Brain microvascular endothelial cell (primary cell): ENCODE measurements at regions not wholly inside any gene's neighbourhood (a gene's known extent, or its start where the extent isn't known, plus 50 kb on each side); places are given as distances from the start of the nearest gene placed in this dataset.

Experiments used
- DNase-seq: peaks from one replicate; pipeline ENCODE4 v3.0.0-alpha.2; 2020
- H3K27ac ChIP-seq: fragments of 250-450 bp; sonication (Bioruptor Pico); 2 replicates; pipeline ENCODE4 v1.5.1; 2020; ENCODE audit warnings: mild to moderate bottlenecking, moderate library complexity
- H3K27me3 ChIP-seq: fragments of 250-450 bp; sonication (Bioruptor Pico); replicated peaks from 2 replicates; pipeline ENCODE4 v1.5.1; 2020; ENCODE audit warnings: mild to moderate bottlenecking
- H3K36me3 ChIP-seq: fragments of 250-450 bp; sonication (Bioruptor Pico); replicated peaks from 2 replicates; pipeline ENCODE4 v1.5.1; 2020; ENCODE audit warnings: mild to moderate bottlenecking
- H3K4me3 ChIP-seq: 2 replicates; pipeline ENCODE4 v1.5.1; 2011; ENCODE audit warnings: low read depth, mild to moderate bottlenecking, control low read depth, low read length, moderate library complexity
- in situ Hi-C: cut with HindIII; loops from 2 replicates; pipeline ENCODE4 v1.10.0; 2017; ENCODE audit warnings: low sequenced_read_pairs, low pct_ligation_motif_present
- TF ChIP-seq, protein P1 (sequence below): IDR thresholded peaks from 2 replicates; pipeline ENCODE4 v1.5.1; 2011; ENCODE audit warnings: low read depth, mild to moderate bottlenecking, moderate library complexity, low read length, control low read depth, inconsistent platforms; ENCODE audit errors: missing control alignments

DNA sequence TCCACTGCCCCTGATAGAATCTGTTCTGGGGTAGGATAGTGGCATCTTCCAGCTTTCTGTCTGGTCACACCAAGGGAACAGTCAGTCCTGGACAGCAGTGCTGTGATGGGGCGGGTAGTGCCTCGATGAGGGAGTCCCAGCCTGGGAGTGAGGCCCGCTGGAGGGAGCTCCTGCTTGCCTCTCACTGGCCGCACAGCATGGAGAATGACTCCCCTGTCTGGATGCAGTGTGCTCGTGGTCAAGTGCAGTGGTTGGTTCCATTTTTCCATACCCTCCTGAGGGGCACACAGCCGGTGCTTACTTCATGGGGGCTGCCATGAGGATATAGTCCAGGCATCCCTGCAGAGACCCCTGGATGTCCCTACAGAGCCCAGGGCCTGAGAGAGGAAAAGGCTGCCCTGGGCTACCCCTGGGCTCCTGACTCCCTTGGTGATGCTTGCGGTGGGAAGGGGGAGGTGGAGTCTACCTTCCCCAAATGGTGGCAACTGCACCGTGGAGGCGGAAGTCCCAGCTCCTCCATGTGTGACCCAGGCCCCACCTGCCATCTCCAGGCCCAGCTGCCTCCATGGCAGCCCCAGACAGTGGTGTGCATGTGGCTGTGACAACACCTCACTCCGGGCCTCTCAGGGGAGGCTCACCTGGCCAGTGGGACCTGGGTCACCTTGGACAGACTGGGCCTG is 212.5 kb downstream of the GLI2 start:
- Histone ChIP-seq H3K27me3 (no peaks in the 10 kb centered on the region), H3K27ac (no peak overlapping the region), H3K4me3 (no peak overlapping the region), H3K36me3 (peaks cover 3% of the 10 kb centered on the region)
- in situ Hi-C loops, result no loop called here
- DNase-seq, result no peak
- TF ChIP-seq, protein P1, sequence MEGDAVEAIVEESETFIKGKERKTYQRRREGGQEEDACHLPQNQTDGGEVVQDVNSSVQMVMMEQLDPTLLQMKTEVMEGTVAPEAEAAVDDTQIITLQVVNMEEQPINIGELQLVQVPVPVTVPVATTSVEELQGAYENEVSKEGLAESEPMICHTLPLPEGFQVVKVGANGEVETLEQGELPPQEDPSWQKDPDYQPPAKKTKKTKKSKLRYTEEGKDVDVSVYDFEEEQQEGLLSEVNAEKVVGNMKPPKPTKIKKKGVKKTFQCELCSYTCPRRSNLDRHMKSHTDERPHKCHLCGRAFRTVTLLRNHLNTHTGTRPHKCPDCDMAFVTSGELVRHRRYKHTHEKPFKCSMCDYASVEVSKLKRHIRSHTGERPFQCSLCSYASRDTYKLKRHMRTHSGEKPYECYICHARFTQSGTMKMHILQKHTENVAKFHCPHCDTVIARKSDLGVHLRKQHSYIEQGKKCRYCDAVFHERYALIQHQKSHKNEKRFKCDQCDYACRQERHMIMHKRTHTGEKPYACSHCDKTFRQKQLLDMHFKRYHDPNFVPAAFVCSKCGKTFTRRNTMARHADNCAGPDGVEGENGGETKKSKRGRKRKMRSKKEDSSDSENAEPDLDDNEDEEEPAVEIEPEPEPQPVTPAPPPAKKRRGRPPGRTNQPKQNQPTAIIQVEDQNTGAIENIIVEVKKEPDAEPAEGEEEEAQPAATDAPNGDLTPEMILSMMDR, result no peak

DNA sequence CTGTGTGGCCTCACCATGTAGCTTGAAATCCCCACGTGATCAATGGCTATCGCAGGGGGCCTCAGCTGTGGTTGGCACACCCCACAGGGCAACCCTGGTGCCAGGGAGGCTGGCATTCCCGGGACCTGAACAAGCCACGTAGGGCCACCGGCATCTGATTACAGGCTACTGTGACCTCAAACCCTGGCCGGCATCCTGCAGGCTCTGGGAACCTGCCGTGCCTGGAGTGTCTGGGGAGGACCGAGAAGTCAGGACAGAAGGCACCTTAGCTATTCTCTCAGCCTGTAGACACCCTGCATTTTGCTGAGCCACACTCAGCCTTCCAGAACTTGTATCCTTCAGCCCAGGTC is 213.0 kb downstream of the GLI2 start:
- Histone ChIP-seq H3K36me3 (peaks cover 3% of the 10 kb centered on the region), H3K4me3 (no peak overlapping the region), H3K27me3 (no peaks in the 10 kb centered on the region), H3K27ac (no peak overlapping the region)
- DNase-seq, result no peak
- in situ Hi-C loops, result no loop called here
- TF ChIP-seq, protein P1, result no peak

DNA sequence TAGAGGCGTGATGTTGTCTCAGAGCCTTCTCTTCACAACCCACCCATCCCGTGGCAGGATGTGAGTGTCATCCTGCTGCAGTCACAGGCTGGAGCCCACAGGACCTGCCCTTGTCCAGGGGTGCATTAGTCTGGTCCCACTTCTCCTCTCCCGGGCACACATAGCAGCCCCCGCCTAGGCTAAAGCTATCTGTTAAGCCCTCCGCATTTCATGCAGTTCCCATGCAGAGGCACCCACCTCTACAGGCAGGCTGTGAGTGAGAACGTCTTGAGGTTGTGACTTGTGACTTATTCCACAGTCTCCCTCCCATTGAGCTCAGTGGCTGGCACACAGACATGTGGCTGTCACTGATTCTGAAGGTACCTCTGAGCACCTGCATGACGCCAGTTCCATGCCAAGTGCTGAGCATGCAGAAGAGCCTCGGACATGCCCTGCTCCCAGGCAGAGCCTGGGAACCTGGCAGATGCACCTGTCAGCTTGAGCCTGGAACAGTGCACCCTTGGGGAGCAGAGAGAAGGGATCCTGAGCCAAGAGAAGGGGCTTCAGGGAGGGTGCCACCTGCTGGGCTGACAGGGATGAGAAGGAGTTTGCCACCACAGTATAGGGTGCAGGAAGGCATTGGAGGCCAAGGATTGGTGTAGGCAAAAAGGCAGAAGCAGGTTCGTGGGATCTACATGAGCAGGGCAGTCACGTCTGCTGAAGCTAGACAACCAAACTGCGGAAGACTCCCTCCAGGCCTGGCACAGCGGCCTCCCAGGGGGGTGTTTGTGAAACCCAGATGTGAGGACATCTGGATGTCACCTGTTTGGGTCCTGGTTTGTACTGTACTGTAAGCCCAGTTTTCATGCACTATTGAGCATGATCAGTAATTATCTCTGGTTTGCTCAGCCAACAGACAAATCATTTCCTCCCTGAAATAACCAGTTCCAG is 213.6 kb downstream of the GLI2 start:
- no peak for DNase-seq
- H3K27ac ChIP-seq, result no peak overlapping the region
- H3K36me3 ChIP-seq, result peaks cover 3% of the 10 kb centered on the region
- TF ChIP-seq, protein P1, result peak; percentile 62
- no peaks in the 10 kb centered on the region for H3K27me3 ChIP-seq
- in situ Hi-C loops, result no loop called here
- H3K4me3 ChIP-seq, result no peak overlapping the region

DNA sequence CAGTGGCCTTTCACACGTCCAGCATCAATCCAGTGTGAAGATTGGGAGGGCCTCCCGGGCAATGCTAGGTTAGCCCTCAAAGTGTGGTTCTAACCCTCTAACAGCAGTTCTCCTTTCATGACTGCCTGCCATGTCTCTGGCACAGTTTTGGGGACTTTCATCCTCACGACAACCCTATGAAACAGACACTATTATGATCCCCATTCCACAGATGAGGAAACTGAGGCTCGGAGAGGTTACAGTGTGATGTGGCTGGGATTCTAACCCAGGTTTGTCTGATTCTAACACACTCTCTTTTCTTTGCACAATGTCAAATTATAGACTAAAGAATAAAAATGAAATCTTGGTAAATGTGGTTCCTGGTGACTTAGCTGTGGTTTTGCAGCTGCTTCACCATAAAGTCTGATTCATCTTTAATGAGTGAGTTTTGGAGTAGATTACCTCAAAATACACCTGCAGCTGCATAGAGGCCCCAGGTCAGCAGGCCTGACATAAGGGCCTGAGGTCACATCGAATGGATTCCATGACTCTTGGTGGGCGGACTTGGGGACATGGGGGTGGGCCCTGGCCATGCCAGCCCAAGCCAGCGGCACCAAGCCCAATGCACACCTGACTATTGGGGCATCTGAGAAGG is 214.4 kb downstream of the GLI2 start:
- DNase-seq, result no peak
- in situ Hi-C loops, result no loop called here

DNA sequence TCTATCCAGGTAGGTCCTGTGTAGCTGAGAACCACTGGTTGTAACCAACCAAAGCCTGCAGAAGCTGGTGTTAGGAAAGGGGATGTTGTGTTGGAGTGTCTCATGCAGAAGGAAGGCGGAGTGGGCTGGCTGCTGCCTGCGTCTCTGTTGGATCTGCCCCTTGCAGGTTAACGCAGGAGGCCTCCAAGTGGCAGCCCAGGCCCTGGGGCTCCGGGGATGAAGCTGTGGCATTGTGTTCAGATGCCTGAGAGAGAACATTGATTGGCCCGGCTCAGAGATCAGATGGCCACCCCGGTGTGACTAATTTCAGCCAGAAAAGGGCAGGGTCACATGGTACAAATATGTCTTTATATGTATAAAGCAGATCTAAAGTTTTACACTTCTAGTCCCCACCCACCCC is 216.0 kb downstream of the GLI2 start:
- H3K27ac ChIP-seq, result no peak overlapping the region
- H3K27me3 ChIP-seq, result no peaks in the 10 kb centered on the region
- in situ Hi-C loops, result no loop called here
- TF ChIP-seq, protein P1, result no peak
- no peak for DNase-seq
- H3K36me3 ChIP-seq, result no peaks in the 10 kb centered on the region
- H3K4me3 ChIP-seq, result no peak overlapping the region

More for the DNA sequence above, 214.4 kb downstream of the GLI2 start:
- no peaks in the 10 kb centered on the region for H3K27me3 ChIP-seq
- peaks cover 2% of the 10 kb centered on the region for H3K36me3 ChIP-seq
- H3K27ac ChIP-seq, result no peak overlapping the region
- TF ChIP-seq, protein P1, result no peak
- H3K4me3 ChIP-seq, result no peak overlapping the region
